NCI-H510A (cell line): ENCODE measurements at regions not wholly inside any gene's neighbourhood (a gene's known extent, or its start where the extent isn't known, plus 50 kb on each side); places are given as distances from the start of the nearest gene placed in this dataset.

Experiments
- DNase-seq: peaks from one replicate; lab custom pipeline; 2025; lab: John Stamatoyannopoulos, UW

GRCh38 chr17:77647531-77647930 is 311.0 kb upstream of the TNRC6C start:
- DNase-seq: no peak

- DNase-seq: no peak
Observed at GRCh38 chr17:77649717-77650211, 308.7 kb upstream of the TNRC6C start.

- no peak for DNase-seq
Observed at GRCh38 chr17:77651988-77652387, 306.5 kb upstream of the TNRC6C start.

- DNase-seq: no peak
Observed at GRCh38 chr17:77654296-77654695, 304.2 kb upstream of the TNRC6C start.

- no peak for DNase-seq
Observed at GRCh38 chr17:77654850-77655249, 303.7 kb upstream of the TNRC6C start.

- no peak for DNase-seq
Observed at GRCh38 chr17:77656054-77656453, 302.4 kb upstream of the TNRC6C start.

GRCh38 chr17:77657839-77658238 is 300.7 kb upstream of the TNRC6C start:
- no peak for DNase-seq

GRCh38 chr17:77660524-77660923 is 298.0 kb upstream of the TNRC6C start:
- no peak for DNase-seq

GRCh38 chr17:77662833-77663232 is 295.7 kb upstream of the TNRC6C start:
- DNase-seq: no peak

GRCh38 chr17:77664097-77664729 is 294.3 kb upstream of the TNRC6C start:
- no peak for DNase-seq

- DNase-seq: no peak
Observed at GRCh38 chr17:77665833-77666232, 292.7 kb upstream of the TNRC6C start.

- DNase-seq: no peak
Observed at GRCh38 chr17:77666462-77666861, 292.0 kb upstream of the TNRC6C start.

- no peak for DNase-seq
Observed at GRCh38 chr17:77666881-77667395, 291.6 kb upstream of the TNRC6C start.

- DNase-seq: no peak
Observed at GRCh38 chr17:77667478-77667877, 291.0 kb upstream of the TNRC6C start.

- DNase-seq: no peak
Observed at GRCh38 chr17:77668518-77668917, 290.0 kb upstream of the TNRC6C start.

GRCh38 chr17:77670173-77670572 is 288.3 kb upstream of the TNRC6C start:
- DNase-seq: no peak

- no peak for DNase-seq
Observed at GRCh38 chr17:77674358-77674757, 284.1 kb upstream of the TNRC6C start.

GRCh38 chr17:77675411-77675810 is 283.1 kb upstream of the TNRC6C start:
- DNase-seq: no peak

- no peak for DNase-seq
Observed at GRCh38 chr17:77675816-77676215, 282.7 kb upstream of the TNRC6C start.

- no peak for DNase-seq
Observed at GRCh38 chr17:77676237-77676661, 282.3 kb upstream of the TNRC6C start.

GRCh38 chr17:77677211-77677610 is 281.3 kb upstream of the TNRC6C start:
- DNase-seq: no peak

GRCh38 chr17:77677630-77678029 is 280.9 kb upstream of the TNRC6C start:
- no peak for DNase-seq

- no peak for DNase-seq
Observed at GRCh38 chr17:77679589-77679988, 278.9 kb upstream of the TNRC6C start.

GRCh38 chr17:77681861-77682260 is 276.6 kb upstream of the TNRC6C start:
- DNase-seq: no peak
